SU-DHL-6 (cell line): ENCODE measurements at regions not wholly inside any gene's neighbourhood (a gene's known extent, or its start where the extent isn't known, plus 50 kb on each side); places are given as distances from the start of the nearest gene placed in this dataset.

Source experiments
- H2AFZ ChIP-seq: fragments of 200-600 bp; sonication (generic); 2 replicates; pipeline ENCODE4 v1.6.1; 2014; ENCODE audit warnings: low read depth, mild to moderate bottlenecking, moderate library complexity, mixed read lengths, antibody characterized with exemption, low read length; ENCODE audit not compliant: severe bottlenecking
- H3F3A ChIP-seq: fragments of 200-600 bp; shearing (Covaris generic); 2 replicates; pipeline ENCODE4 v1.6.0; 2016; ENCODE audit warnings: antibody characterized with exemption, mild to moderate bottlenecking; ENCODE audit not compliant: insufficient read depth
- H3K27ac ChIP-seq: fragments of 200-600 bp; sonication (generic); 2 replicates; pipeline ENCODE4 v1.5.1; 2016; ENCODE audit warnings: low read depth, mild to moderate bottlenecking, low read length, moderate library complexity, mixed read lengths
- H3K27me3 ChIP-seq: fragments of 200-600 bp; sonication (generic), shearing (Covaris generic); 2 replicates; pipeline ENCODE4 v1.6.0; 2014; ENCODE audit warnings: mild to moderate bottlenecking, low read length
- H3K36me3 ChIP-seq: fragments of 200-600 bp; sonication (generic); 2 replicates; pipeline ENCODE4 v1.6.1; 2014; ENCODE audit warnings: mild to moderate bottlenecking, low read length, mixed read lengths
- H3K4me2 ChIP-seq: fragments of 300-600, 200-600 bp; shearing (Covaris generic), sonication (generic); 2 replicates; pipeline ENCODE4 v1.6.0; 2014; ENCODE audit warnings: low read length, low read depth, mild to moderate bottlenecking; ENCODE audit not compliant: poor library complexity, severe bottlenecking
- H3K4me3 ChIP-seq: fragments of 200-600 bp; sonication (generic); 2 replicates; pipeline ENCODE4 v1.5.1; 2014; ENCODE audit warnings: antibody characterized with exemption, low read length, mild to moderate bottlenecking, mixed read lengths; ENCODE audit not compliant: insufficient read depth, poor library complexity, severe bottlenecking
- H3K79me2 ChIP-seq: fragments of 200-600 bp; sonication (generic); 2 replicates; pipeline ENCODE4 v1.6.1; 2014; ENCODE audit warnings: mild to moderate bottlenecking, low read length, moderate library complexity; ENCODE audit not compliant: insufficient read depth
- H3K9ac ChIP-seq: fragments of 200-600 bp; sonication (generic); 2 replicates; pipeline ENCODE4 v1.7.0; 2014; ENCODE audit warnings: mild to moderate bottlenecking, low read length
- H3K9me2 ChIP-seq: fragments of 200-600 bp; sonication (generic); replicated peaks from 2 replicates; pipeline ENCODE4 v1.6.1; 2014; ENCODE audit warnings: low read length; ENCODE audit not compliant: insufficient read depth
- H3K9me3 ChIP-seq: fragments of 200-600 bp; sonication (generic); 2 replicates; pipeline ENCODE4 v1.6.1; 2014; ENCODE audit warnings: low read length, mixed read lengths; ENCODE audit not compliant: insufficient read depth
- H4K20me1 ChIP-seq: fragments of 200-600 bp; sonication (generic); 2 replicates; pipeline ENCODE4 v1.6.1; 2014; ENCODE audit warnings: low read depth, mild to moderate bottlenecking, antibody characterized with exemption, low read length, moderate library complexity, mixed read lengths
- EZH2phosphoT487 ChIP-seq: fragments of 200-600 bp; sonication (generic), shearing (Covaris generic); conservative IDR thresholded peaks from 2 replicates; pipeline ENCODE4 v1.6.1; 2018; ENCODE audit warnings: mild to moderate bottlenecking, antibody characterized with exemption, low read length, moderate library complexity, mixed read lengths
- TF ChIP-seq, protein P1 (sequence below): fragments of 200-600 bp; sonication (generic); IDR thresholded peaks from one replicate; pipeline ENCODE4 v1.5.1; 2017; ENCODE audit warnings: antibody characterized with exemption, mild to moderate bottlenecking, low read length, moderate library complexity; ENCODE audit not compliant: insufficient read depth, poor library complexity, severe bottlenecking

DNA sequence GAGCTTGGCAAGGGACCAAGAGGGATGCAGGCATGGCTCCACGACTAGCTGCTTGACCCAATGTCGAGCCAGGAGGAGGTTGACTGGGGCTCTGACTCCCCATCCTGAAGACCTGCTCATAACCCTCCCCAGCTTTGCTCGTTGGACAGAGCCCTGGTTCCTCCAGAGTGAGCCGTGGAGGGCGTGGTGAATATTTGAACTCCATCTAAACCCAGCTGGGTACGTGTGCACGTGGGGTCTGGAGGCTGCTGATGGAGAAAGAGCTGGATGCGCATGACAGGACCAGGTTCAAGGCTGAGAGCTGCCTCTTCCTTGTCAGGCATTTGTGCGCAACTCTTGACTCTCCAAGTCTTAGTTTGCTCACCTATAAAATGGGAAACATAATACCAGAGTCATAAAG is 282.8 kb downstream of the TLE3 start:
- H3K36me3 ChIP-seq, result no peaks in the 10 kb centered on the region
- no peaks in the 10 kb centered on the region for H3K79me2 ChIP-seq
- H3K27me3 ChIP-seq, result no peaks in the 10 kb centered on the region
- no peaks in the 10 kb centered on the region for H3K9me2 ChIP-seq
- H3F3A ChIP-seq, result no peaks in the 10 kb centered on the region
- H3K4me2 ChIP-seq, result no peak overlapping the region
- H4K20me1 ChIP-seq, result no peaks in the 10 kb centered on the region
- no peak overlapping the region for H3K9ac ChIP-seq
- no peak overlapping the region for H2AFZ ChIP-seq
- no peak overlapping the region for H3K27ac ChIP-seq
- TF ChIP-seq, protein P1, sequence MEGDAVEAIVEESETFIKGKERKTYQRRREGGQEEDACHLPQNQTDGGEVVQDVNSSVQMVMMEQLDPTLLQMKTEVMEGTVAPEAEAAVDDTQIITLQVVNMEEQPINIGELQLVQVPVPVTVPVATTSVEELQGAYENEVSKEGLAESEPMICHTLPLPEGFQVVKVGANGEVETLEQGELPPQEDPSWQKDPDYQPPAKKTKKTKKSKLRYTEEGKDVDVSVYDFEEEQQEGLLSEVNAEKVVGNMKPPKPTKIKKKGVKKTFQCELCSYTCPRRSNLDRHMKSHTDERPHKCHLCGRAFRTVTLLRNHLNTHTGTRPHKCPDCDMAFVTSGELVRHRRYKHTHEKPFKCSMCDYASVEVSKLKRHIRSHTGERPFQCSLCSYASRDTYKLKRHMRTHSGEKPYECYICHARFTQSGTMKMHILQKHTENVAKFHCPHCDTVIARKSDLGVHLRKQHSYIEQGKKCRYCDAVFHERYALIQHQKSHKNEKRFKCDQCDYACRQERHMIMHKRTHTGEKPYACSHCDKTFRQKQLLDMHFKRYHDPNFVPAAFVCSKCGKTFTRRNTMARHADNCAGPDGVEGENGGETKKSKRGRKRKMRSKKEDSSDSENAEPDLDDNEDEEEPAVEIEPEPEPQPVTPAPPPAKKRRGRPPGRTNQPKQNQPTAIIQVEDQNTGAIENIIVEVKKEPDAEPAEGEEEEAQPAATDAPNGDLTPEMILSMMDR, result no peak
- no peak for TF ChIP-seq EZH2phosphoT487
- H3K9me3 ChIP-seq, result no peaks in the 10 kb centered on the region
- H3K4me3 ChIP-seq, result no peak overlapping the region

DNA sequence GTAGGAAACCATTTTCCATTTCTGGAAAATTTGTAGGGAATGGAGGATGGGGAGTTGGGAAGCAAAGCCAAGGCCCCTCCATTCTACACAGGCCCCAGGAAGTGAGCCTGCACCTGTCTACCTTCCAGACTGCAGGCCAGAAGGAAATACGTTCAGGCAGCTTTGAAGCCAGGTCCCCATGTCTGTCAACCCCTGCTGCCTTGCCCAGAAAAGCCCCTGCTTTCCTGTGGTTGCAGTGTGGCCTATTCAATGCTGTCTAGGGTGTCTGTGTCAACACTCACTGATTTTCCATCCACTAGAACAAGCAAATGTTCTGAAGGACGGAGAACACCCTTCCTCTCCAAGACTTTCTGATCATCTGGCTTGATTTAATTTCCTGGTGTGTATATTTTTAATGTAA is 281.9 kb downstream of the TLE3 start:
- Histone ChIP-seq H3K27ac (no peak overlapping the region), H4K20me1 (no peaks in the 10 kb centered on the region), H3K9ac (no peak overlapping the region), H3K27me3 (no peaks in the 10 kb centered on the region), H3K79me2 (no peaks in the 10 kb centered on the region), H3K9me3 (no peaks in the 10 kb centered on the region), H3K4me2 (no peak overlapping the region), H3K36me3 (no peaks in the 10 kb centered on the region), H3F3A (no peaks in the 10 kb centered on the region), H3K9me2 (no peaks in the 10 kb centered on the region), H2AFZ (no peak overlapping the region), H3K4me3 (no peak overlapping the region)
- TF ChIP-seq, protein P1, result no peak
- TF ChIP-seq EZH2phosphoT487, result no peak

- TF ChIP-seq EZH2phosphoT487, result no peak
- TF ChIP-seq, protein P1, result no peak
- H3K4me3 ChIP-seq, result no peak overlapping the region
- H3K27ac ChIP-seq, result no peak overlapping the region
- H3F3A ChIP-seq, result no peaks in the 10 kb centered on the region
- H2AFZ ChIP-seq, result no peak overlapping the region
- no peaks in the 10 kb centered on the region for H3K27me3 ChIP-seq
- H3K9me3 ChIP-seq, result no peaks in the 10 kb centered on the region
- no peak overlapping the region for H3K9ac ChIP-seq
- H3K79me2 ChIP-seq, result no peaks in the 10 kb centered on the region
- H3K36me3 ChIP-seq, result no peaks in the 10 kb centered on the region
- H3K9me2 ChIP-seq, result no peaks in the 10 kb centered on the region
- H4K20me1 ChIP-seq, result no peaks in the 10 kb centered on the region
- H3K4me2 ChIP-seq, result no peak overlapping the region
Observed at GRCh38 chr15:69816522-69816921, 281.2 kb downstream of the TLE3 start.

DNA sequence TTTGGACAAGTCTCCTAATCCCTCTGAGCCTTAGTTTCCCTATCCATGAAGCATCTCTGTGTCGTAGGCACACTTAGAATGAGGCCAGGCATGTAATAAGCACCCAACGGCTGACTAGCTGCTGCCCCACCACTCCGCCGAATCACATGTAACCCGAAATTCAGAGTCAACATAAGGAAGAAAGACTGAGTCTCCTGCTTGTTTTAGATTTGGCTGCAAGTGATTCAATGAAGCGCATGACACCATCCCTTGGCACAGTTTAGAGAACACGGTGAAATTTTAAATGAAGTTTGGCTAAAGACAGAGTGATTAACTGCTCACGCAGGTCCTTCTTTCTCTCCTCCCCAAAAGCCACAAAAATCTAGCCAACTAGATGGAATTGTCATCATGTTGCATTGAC is 279.2 kb downstream of the TLE3 start:
- Histone ChIP-seq H3K27ac (no peak overlapping the region), H3F3A (no peaks in the 10 kb centered on the region), H3K4me2 (no peak overlapping the region), H3K79me2 (no peaks in the 10 kb centered on the region), H3K9me3 (no peaks in the 10 kb centered on the region), H2AFZ (no peak overlapping the region), H4K20me1 (no peaks in the 10 kb centered on the region), H3K4me3 (no peak overlapping the region), H3K27me3 (no peaks in the 10 kb centered on the region), H3K36me3 (no peaks in the 10 kb centered on the region), H3K9ac (no peak overlapping the region), H3K9me2 (no peaks in the 10 kb centered on the region)
- TF ChIP-seq, protein P1, result no peak
- TF ChIP-seq EZH2phosphoT487, result no peak
